22Rv1 (cell line): ENCODE measurements at regions not wholly inside any gene's neighbourhood (a gene's known extent, or its start where the extent isn't known, plus 50 kb on each side); places are given as distances from the start of the nearest gene placed in this dataset.

Experiments used
- H3K27ac ChIP-seq: fragments of 450-650 bp; 2 replicates; pipeline ENCODE4 v1.5.1; 2017
- CTCF ChIP-seq: fragments of 450-650 bp; IDR thresholded peaks from 2 replicates; pipeline ENCODE4 v1.5.1; 2017; ENCODE audit warnings: mild to moderate bottlenecking
- ZFX ChIP-seq: fragments of 450-650 bp; IDR thresholded peaks from 2 replicates; pipeline ENCODE4 v1.6.1; 2017; ENCODE audit warnings: antibody characterized with exemption, borderline replicate concordance

GRCh38 chr10:128711806-128712205, 585.6 kb upstream of the MKI67 start:
- TF ChIP-seq CTCF (no peak), ZFX (no peak)
- H3K27ac ChIP-seq: no peak overlapping the region

- TF ChIP-seq CTCF (no peak), ZFX (no peak)
- H3K27ac ChIP-seq: no peak overlapping the region
These were observed 586.6 kb upstream of the MKI67 start for GRCh38 chr10:128712661-128713400.

GRCh38 chr10:128713471-128713870, 587.2 kb upstream of the MKI67 start:
- TF ChIP-seq CTCF (no peak), ZFX (no peak)
- H3K27ac ChIP-seq: no peak overlapping the region

GRCh38 chr10:128713874-128714570, 587.8 kb upstream of the MKI67 start:
- no peak for TF ChIP-seq ZFX
- no peak for TF ChIP-seq CTCF
- no peak overlapping the region for H3K27ac ChIP-seq

- TF ChIP-seq CTCF: no peak
- TF ChIP-seq ZFX: no peak
- no peak overlapping the region for H3K27ac ChIP-seq
These were observed 588.6 kb upstream of the MKI67 start for GRCh38 chr10:128714644-128715415.

GRCh38 chr10:128716181-128716580, 590.0 kb upstream of the MKI67 start:
- H3K27ac ChIP-seq: no peak overlapping the region
- TF ChIP-seq CTCF (no peak), ZFX (no peak)
